HG02798 (cell line): ENCODE measurements at regions not wholly inside any gene's neighbourhood (a gene's known extent, or its start where the extent isn't known, plus 50 kb on each side); places are given as distances from the start of the nearest gene placed in this dataset.
A peak's percentile ranks its signal among the peaks of the same experiment; 100 is the strongest.

ENCODE experiments used
- ATAC-seq: cut with Tn5 transposase; IDR thresholded peaks from one replicate; pipeline ENCODE4 v1.9.1; 2021; ENCODE audit warnings: mild to moderate bottlenecking; ENCODE audit not compliant: unreplicated experiment, poor library complexity

- ATAC-seq, result no peak
These were observed 489.6 kb upstream of the NR2F2 start for GRCh38 chr15:95840855-95841254.

- ATAC-seq, result no peak
These were observed 487.9 kb upstream of the NR2F2 start for GRCh38 chr15:95842576-95842975.

GRCh38 chr15:95843241-95843910, 487.1 kb upstream of the NR2F2 start:
- ATAC-seq, result no peak

GRCh38 chr15:95845862-95846515, 484.5 kb upstream of the NR2F2 start:
- ATAC-seq, result no peak

- no peak for ATAC-seq
These were observed 482.4 kb upstream of the NR2F2 start for GRCh38 chr15:95848126-95848525.

GRCh38 chr15:95850837-95851236, 479.7 kb upstream of the NR2F2 start:
- no peak for ATAC-seq

GRCh38 chr15:95853350-95853749, 477.1 kb upstream of the NR2F2 start:
- ATAC-seq, result no peak

- ATAC-seq, result no peak
These were observed 473.3 kb upstream of the NR2F2 start for GRCh38 chr15:95857124-95857757.

GRCh38 chr15:95857758-95858157, 472.7 kb upstream of the NR2F2 start:
- no peak for ATAC-seq

GRCh38 chr15:95860406-95860805, 470.1 kb upstream of the NR2F2 start:
- no peak for ATAC-seq

- ATAC-seq, result peak; percentile 88
These were observed 466.0 kb upstream of the NR2F2 start for GRCh38 chr15:95864467-95864886.

GRCh38 chr15:95865330-95865739, 465.2 kb upstream of the NR2F2 start:
- no peak for ATAC-seq

GRCh38 chr15:95866711-95867440, 463.6 kb upstream of the NR2F2 start:
- ATAC-seq, result no peak

GRCh38 chr15:95868450-95868849, 462.1 kb upstream of the NR2F2 start:
- ATAC-seq, result no peak

- ATAC-seq, result no peak
These were observed 461.5 kb upstream of the NR2F2 start for GRCh38 chr15:95868970-95869369.

- ATAC-seq, result no peak
These were observed 460.6 kb upstream of the NR2F2 start for GRCh38 chr15:95869920-95870319.

GRCh38 chr15:95872366-95872771, 458.1 kb upstream of the NR2F2 start:
- ATAC-seq, result no peak

GRCh38 chr15:95874637-95875036, 455.9 kb upstream of the NR2F2 start:
- ATAC-seq, result no peak

- ATAC-seq, result no peak
These were observed 455.3 kb upstream of the NR2F2 start for GRCh38 chr15:95875121-95875643.

- ATAC-seq, result no peak
These were observed 450.4 kb upstream of the NR2F2 start for GRCh38 chr15:95880031-95880570.
